Suppressor macrophage treated with lipopolysaccharide for 1 hour (primary cell): ENCODE measurements at regions not wholly inside any gene's neighbourhood (a gene's known extent, or its start where the extent isn't known, plus 50 kb on each side); places are given as distances from the start of the nearest gene placed in this dataset.

ENCODE experiments used
- DNase-seq, 3 donors: peaks; one replicate each; pipeline ENCODE4 v3.0.0-alpha.2; 2020 to 2022

GRCh38 chr11:76298255-76298654 lies 82.7 kb downstream of the THAP12 start:
- no peak for DNase-seq

DNA sequence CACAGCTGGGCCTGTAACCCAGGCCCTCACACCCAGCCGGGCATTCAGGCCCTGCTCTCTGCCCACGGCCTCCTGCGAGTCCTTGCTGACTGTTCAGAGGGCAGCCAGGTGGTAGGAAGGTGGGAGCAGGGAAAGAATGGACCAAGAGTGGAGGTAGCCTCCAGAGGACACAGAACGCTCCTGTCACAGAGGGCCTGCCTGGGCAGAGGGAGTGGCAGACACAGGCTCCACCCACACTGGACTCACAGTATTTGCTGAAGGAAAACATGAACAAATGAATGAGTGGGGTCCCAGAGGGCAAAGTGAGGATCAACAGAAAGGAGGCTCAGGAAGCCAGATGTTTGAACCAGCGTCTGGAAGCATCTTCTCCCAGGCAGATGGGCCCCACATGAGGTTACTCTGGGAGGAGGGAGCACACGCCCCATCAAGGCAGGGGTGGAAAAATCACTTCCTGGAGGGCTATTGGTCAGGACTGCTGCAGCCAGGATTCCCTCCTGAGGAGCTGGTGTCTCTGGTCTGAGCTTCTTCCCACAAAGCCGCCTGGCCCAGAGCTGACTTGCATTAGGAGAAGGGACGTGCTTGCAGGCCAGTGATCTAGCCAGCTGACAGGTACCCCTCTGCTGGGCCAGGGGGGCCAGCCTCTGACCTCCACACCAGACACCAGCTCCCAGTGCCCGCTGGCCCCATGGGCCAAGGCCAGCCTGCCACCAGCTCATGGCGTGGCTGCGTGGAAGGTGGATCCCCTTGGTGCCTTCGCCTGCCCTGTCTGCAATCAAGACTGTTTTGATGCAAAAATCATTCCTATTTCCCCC lies 84.0 kb downstream of the THAP12 start:
- DNase-seq = no peak

DNA sequence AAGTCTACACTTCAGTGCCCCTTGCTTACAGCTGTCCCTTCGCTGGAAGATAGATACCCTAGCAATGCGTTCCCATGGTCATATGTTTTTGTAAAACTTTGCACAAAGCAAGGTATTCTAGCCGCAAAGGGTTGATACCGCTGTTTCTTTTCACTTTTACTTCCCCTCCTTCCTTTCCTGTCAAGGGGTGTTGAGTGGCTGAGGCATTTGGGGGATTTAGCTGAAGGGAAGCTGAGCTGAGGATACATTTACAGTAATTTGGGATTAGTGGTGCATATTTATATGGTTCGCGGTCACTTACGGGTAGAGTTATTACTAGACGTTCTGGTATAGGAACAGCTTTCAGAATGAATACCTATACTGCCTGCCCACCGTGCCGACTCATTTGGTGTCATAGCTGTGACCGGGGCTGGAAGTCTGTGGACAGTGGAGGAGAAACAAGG lies 86.9 kb upstream of the WNT11 start:
- DNase-seq = no peak

DNA sequence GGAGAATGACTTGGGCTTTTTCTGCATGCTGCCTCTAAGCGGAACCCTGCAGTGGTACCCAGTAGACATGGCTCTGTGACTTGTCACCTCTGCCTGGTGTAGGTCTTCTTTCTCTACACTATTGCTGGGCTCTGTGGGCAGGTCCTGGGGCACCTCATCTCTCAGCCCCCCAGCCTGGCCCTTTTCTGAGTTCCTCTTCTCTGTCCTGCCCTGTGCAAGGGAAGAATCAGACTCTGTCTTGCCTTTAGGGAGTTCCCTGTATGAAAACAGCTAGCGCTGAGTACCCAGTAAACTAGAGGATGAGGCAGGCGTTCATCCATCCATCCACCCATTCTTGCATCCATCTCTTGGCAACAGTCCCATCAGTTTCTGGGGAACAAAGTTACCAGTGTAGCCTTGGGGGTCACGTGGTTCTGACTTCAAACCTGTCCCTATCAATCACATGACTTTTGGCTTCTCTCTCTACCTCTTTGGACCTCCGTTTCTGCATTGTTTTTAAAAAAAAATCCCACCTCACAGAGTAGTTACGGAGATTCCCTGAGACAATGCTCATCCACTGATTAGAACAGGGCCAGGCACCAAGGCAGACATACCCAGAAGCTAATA lies 86.4 kb upstream of the WNT11 start:
- DNase-seq = no peak

GRCh38 chr11:76291576-76292526 lies 85.5 kb upstream of the WNT11 start:
- DNase-seq = no peak

GRCh38 chr11:76288166-76288980 lies 82.1 kb upstream of the WNT11 start:
- no peak for DNase-seq

GRCh38 chr11:76287227-76287626 lies 80.9 kb upstream of the WNT11 start:
- no peak for DNase-seq

GRCh38 chr11:76285397-76286104 lies 79.2 kb upstream of the WNT11 start:
- DNase-seq = no peak

DNA sequence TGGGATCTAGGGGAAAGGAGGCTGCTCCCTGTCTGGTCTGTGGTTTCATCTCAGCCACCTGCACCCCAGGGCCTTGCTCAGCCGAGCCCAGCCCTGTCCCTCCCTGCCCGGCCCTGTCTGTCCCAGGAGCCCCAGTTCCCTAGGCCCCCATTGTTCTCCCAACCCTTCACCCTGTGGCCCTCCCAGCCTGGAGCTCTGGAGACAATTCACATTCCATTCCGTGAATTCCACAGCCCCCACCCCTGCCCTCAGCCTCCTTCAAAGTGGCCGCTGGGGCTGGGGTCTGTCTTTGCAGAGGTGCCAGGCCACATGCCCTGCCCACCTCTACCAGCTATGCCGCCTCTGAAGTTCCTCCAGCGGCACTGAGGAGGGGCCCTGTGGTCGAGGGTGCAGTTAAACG lies 77.9 kb upstream of the WNT11 start:
- DNase-seq = no peak

- no peak for DNase-seq
Observed at GRCh38 chr11:76282811-76283595, 76.7 kb upstream of the WNT11 start.

DNA sequence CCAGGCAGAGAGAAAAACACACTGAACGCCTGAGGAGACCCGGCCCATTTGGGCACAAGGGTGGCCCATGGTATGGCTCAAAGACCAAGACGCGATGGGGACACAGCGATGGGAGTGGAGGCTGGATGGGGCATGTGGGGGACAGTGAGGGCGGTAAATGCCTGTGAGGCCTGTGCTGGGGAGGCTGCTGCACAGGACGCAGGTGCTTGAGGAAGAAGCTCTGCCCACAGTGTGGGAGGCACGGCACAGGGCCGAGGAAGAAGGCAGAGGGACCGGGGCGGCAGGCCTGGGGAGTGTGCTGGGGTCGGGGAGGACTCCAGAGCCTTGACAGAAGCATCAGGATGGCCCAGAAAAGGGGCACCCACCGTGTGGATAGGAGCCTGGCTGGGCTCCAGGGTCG lies 75.9 kb upstream of the WNT11 start:
- DNase-seq = no peak

- DNase-seq = no peak
Observed at GRCh38 chr11:76281558-76281906, 75.2 kb upstream of the WNT11 start.

- no peak for DNase-seq
Observed at GRCh38 chr11:76280882-76281557, 74.7 kb upstream of the WNT11 start.

DNA sequence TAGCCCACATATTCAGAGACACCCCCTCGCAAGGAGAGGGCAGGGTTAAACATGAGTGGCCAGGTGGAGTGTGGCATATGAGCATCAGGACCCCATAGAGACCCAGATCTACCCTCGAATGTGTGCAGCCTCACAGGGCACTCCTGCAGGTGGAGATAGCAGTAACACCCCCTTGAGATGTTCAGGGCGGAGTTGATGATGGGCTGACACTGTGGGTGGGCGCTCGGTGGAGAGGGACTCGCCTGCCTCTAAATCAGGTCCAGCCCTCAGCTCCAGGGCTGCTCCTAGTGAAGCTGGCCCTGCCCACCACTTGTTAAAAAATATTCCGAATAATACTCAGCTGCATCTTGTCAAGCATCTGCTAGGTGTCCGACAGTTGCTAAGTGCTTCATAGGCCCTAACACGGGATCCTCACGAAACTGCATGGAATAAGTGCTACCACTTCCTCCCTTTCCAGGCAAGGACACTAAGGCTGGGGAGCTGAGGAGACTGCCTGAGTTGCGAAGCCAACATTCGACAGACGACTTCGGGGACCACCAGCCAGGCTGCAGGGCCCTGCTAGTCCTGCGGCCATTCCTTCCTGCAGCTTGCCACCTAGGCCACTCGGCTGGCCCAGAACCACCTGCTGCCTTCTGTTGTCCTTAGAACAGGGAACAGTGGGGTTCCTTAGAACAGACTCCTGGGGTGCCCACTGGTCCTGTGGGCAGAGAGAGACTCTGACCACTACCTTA lies 74.0 kb upstream of the WNT11 start:
- no peak for DNase-seq

DNA sequence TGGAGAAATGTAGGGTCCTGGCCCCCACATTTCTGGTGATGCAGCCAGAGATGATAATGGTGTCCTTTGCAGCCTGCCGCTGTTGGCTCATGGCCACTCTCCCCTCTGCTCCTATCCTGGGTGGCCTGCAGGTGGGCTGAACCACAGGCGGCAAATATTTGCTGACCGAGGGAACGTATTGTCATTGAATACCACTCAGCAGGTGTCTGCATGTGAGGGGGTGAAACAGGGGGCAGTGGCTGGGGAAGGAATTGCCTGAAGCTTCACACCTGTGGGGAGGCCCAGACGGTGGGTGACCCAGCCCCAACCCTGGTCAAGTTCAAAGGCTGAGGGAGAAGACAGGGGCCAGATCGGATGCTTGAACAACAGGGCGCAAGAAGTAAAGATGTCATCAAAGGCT lies 73.3 kb upstream of the WNT11 start:
- DNase-seq = no peak

- peak in 2 of 3 donors; percentile 8 to 19 for DNase-seq
Observed at GRCh38 chr11:76279038-76279437, 72.7 kb upstream of the WNT11 start.

- no peak for DNase-seq
Observed at GRCh38 chr11:76278526-76278925, 72.2 kb upstream of the WNT11 start.

GRCh38 chr11:76277298-76278175 lies 71.2 kb upstream of the WNT11 start:
- no peak for DNase-seq

DNA sequence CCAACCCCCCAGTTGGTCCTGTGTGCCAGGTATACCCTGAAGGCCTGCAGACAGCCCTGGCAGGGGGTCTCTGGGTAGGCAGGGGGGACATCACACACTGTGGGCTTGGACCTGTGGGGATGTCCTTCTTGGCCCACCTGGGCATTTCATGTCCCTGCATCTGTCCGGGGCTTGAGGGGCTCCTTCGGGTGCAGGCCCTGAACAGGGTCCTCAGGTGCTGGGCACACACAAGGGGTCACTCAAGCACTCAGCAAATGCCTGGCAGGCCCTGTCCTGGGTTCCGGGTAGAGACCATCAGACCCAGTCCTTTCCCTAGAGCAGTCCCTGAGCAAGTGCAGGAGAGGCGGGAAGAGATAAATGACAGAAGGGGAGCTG lies 70.5 kb upstream of the WNT11 start:
- DNase-seq = no peak
